ENCODE measurements at regions not wholly inside any gene's neighbourhood (a gene's known extent, or its start where the extent isn't known, plus 50 kb on each side); places are given as distances from the start of the nearest gene placed in this dataset.

- peak; percentile 17 to 67 for DNase-seq
Observed at GRCh38 chr1:209248649-209249279, 334.8 kb upstream of the CAMK1G start.

GRCh38 chr1:209249280-209249670, 334.2 kb upstream of the CAMK1G start:
- no peak for DNase-seq

DNA sequence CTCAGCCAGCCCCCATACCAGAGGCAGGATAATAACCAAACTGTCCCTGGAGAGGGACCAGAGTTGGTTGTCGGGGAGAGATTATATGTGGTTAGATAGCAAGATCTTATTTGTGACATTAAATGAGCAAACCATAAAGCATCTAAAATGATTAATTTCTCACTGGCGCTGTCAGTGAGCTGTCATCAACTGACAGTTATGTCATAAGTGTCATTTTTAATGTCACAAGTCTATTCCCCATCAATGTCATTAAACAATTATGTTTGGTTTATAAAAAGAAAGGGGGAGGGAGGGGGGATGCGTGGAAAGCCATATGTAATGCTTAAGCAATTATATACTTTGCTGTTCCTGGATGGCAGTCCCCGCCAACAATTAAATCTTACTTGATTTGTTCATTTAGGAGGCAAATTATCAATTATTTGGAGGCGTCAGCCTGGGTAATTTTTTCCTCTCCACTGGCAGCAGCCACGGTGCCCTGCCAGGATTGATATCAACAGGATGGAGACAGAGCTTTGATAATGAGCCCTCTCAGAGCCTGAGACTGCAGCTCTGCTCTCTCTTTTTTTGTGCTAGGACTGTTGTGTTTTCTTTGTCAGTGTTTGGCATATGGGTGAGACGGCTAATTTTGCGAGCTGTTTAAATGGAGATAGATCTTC, 333.6 kb upstream of the CAMK1G start:
- no peak for DNase-seq

DNA sequence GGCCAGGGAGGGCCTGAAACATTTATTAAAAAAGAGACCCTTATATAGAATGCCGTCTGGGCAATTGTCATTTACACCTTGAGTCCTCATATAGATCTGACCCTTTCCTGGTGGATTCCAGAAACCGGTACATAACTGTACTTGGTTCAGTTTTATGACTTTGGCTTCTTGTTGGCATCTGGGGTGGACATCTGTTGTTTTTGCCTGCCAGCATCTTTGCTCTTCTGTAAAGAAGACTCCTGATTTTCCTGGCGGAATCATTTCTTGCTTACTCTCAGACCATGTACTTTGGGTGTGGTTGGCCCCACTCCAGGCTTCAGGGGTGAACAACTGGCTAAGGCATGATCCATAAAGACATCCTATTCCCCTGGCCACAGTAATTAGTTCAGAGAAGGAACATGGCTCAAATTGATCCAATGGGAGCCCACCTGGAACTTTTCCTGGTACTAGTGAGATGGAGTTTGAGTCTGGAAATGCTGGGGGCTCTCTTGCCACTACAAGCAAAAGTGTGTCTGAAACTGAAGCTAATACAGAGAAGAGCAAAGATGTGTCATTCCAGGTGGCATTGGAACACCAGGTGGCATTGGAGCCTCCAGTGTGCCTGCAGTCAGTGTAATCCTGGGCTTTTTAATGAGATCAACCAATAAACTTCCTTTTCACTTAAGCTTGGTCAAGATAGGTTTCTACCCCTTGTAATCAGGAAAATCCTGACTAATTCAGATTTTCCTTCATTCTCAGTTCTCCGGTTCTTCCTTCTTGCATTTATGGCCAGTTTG, 332.5 kb upstream of the CAMK1G start:
- no peak for DNase-seq

DNA sequence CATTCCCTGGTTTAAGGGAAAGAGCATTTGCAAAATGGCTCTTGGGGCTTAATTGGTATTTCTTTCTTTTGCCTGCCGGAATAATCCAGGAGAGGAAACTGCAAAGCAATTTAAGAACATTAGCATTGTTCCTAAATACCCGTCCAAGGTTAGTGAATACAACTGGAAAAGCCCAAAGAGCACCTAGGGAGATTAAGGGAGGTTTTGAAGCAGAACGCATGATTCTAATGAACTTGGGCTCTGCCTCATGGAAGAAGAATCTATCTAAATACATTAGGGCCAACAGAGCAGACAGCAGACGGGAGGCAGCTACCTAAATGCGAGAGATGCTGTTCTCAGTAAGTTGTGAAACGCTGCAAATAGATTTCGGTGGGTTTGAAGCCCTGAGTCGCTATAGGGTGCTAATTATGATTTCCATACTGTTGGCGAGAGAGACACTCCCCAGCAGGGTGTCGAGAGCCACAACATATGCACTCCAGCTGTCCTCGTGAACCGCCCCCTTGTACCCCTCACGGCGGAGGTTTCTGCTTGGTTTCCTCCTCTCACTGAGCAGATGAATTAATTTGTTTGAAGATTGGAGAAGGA, 326.7 kb upstream of the CAMK1G start:
- DNase-seq = no peak

DNA sequence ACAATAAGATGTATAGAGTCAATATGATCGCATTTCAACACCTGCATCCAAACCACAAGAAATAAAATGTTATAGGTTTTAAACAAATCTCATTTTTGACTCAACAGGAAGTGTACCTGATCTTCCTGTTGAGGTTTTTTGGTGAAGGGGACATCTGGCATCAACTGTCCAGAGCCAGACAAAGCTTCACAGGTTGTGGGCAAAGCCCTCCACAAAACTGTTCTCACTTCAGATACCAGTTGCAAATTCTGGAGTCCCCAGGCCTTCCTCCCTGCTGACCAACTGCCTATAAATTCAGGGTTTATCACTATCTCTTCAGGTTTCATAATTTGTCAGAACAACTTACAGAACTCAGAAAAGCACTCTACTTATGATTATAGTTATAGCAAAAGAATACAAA, 326.1 kb upstream of the CAMK1G start:
- DNase-seq = no peak

DNA sequence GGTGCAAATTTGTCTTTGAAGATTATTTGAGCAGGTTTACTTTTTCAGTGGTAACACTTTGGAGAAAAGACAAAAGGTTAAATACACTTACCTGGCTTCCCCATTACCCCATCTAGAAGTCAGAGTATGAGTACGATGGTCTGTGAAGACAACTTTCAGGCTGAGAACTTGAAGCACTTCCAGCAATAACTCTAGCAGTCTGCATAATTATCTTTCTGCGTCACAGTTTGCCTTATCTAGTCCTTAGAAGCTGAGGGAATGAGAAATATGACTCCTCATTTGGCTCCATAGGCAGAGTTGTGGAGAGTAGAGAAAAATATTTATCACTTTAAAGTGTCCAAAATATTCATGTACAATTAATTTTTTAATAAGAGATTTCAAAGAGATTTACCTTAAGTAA, 323.4 kb upstream of the CAMK1G start:
- no peak for DNase-seq

- DNase-seq = no peak
Observed at GRCh38 chr1:209262631-209263030, 320.9 kb upstream of the CAMK1G start.

DNA sequence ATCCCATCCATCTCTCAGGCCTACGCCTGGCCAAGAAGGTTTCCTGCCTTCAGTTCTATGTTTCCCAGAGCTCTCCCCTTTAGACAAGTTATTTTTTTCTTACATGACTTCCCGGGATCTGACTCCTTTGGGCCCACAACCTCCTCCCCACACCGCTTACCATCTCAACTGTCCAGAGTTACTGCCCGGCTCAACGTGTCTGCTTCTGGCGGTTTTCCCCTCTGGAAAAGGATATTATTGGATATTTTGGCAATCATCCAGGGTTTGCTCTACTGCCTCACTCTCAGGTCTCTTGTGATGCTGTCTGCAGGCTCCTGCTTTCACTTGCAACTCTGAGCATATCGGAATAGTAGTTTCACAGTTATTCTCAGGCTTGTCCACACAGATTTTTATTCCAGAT, 318.2 kb upstream of the CAMK1G start:
- no peak for DNase-seq

DNA sequence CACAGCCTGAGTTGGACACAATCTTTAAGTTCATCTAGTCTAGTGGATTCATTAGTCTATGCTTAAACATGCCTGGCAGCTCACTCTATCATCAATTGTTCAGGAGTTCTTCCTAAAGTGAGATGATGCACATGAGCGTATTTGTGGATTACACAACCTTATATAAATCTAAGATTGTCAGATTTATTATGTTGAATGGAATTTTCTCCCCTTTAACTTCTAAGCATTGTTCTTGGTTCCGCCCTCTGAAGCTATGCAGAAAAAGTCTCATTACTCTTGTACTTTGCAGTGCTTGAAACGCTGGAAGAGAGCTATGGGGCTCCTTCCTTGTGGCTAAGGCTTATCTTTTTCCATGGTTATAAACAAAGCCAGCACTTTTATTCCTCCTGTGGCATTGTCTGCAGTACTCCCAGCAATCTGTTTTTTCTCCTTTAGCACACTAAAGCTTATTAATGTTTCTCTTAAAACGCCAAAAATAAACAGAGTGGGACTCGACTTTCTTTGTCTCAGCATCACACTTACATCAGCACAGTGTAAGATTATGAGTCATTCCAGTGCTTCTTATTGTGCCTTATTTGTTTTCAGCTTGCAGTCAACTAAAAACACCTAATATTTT, 316.8 kb upstream of the CAMK1G start:
- no peak for DNase-seq

DNA sequence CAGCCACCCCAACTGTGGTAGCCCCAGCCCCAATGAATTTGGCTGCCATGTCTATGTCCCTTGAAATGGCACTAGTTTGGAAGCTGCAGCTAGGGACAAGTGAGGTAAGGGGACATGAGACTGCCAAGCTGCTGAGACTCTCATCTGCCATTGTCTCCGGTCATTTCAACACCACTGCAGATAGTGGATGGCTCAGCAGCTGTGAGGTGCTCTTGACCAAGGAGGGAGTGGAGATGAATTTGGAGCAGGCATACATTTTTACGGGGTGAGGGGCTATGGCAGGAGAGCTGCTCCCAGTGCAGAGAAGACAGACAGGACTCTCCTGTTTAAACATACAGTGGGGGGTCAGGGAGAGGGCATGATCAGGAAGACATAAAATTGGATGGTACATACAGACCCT, 315.5 kb upstream of the CAMK1G start:
- DNase-seq = no peak

DNA sequence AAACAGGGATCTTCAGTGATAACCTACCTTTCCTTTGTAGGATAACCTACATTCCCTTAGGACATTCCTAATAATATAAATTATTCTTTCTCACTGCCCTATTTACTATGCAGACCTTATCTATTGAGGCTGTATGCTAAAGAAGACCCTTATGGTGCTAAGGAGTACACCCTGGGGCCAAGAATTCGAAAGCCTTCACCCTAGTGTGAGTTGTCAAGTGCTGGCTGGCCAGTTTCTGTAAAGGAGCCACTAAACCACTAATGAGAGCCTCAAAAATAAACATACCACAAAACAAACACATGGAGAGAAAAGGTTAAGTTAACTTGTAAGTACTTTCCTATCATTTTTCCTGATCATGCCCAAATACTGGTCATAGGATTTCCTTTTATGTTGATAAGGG, 315.0 kb upstream of the CAMK1G start:
- DNase-seq = no peak

GRCh38 chr1:209276321-209276720, 307.2 kb upstream of the CAMK1G start:
- DNase-seq = no peak

GRCh38 chr1:209277662-209278061, 305.9 kb upstream of the CAMK1G start:
- DNase-seq = no peak

DNA sequence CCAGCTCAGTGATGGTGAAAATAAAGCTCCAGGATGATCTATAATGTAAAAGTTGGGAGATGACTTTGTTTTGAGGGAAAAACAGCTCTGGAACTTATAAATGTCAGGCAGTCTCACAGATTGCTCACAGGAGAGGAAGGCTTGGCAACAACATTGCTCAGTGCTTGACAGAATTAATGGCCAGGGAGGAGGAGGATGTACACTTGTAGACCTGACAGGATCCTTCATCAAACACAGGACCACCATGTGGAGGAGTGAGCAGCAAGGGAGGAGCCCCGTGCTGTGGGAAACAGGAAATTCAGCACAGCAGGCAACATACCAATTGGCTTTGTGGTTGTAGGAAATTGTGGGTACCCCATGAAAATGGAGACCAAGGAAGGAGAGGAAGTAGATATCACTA, 291.8 kb upstream of the CAMK1G start:
- no peak for DNase-seq

DNA sequence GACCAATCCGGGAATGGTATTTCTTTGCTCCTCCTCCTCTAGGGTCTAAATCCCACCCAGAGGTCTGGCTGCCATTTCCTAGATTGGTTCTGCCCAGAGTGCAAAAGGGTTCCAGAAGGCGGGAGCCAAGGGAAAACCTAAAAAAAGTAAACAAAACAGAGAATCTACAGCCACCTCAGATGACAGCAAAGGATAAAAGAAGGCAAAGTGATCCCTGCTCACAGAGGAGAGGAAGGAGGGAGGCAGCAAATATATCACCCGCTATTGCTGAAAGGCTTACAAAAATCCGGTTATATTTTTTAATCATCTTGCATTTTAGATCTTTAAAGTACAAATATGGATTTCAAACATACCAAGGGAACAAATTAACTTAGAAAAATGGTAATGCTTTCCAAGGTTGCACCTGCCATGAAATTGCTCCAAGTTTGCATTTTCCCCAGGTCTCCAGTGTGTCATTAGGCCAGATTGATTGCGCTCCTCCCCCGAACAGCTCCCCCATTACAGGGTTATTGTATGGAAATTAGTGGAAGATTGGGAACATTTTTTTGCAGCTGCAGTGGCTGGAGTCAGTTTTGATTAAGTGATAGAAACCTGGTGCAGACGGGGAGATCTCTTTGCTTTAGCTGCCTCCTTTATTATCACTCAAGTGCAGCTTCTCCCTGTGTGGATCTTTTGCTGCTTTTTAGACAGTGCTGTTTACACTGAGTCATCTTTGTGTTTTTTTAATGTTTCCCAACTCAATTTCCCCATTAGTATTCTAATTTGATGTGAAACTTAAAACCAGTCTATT, 280.5 kb upstream of the CAMK1G start:
- peak; percentile 31 to 70 for DNase-seq

DNA sequence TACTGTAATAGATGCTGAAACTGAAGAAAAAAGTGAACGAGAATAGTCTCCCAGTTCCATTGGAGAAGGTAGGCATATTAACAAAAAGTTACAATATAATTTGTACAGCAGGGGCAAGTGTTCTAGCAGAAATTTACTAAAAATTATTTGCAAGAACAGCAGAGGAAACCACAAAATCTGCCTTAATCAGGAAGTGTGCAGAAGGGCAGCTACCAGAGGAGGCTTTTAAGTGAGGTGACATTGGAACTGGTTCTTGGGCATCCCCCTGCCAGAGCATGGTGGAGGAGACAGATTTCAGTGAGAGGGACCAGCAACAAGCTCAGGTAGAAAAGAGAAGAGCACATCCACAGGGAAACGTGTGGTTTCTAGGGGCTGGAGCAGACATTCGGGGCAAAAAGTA, 279.3 kb upstream of the CAMK1G start:
- DNase-seq = no peak

- DNase-seq = no peak
Observed at GRCh38 chr1:209305221-209305954, 278.1 kb upstream of the CAMK1G start.

- DNase-seq = no peak
Observed at GRCh38 chr1:209307846-209308245, 275.7 kb upstream of the CAMK1G start.

- no peak for DNase-seq
Observed at GRCh38 chr1:209309198-209309597, 274.3 kb upstream of the CAMK1G start.

- no peak for DNase-seq
Observed at GRCh38 chr1:209311770-209312169, 271.7 kb upstream of the CAMK1G start.

- no peak for DNase-seq
Observed at GRCh38 chr1:209316929-209317328, 266.6 kb upstream of the CAMK1G start.

Data from NCI-H526 (cell line).